GM20431 (cell line): ENCODE measurements at regions not wholly inside any gene's neighbourhood (a gene's known extent, or its start where the extent isn't known, plus 50 kb on each side); places are given as distances from the start of the nearest gene placed in this dataset.

Experiments used
- in situ Hi-C: fragments of 300-500 bp; cut with MseI, MboI; formaldehyde crosslinking; loops from one replicate; pipeline ENCODE4 v1.15.0; 2020; ENCODE audit warnings: low sequenced_read_pairs; ENCODE audit not compliant: unreplicated experiment

DNA sequence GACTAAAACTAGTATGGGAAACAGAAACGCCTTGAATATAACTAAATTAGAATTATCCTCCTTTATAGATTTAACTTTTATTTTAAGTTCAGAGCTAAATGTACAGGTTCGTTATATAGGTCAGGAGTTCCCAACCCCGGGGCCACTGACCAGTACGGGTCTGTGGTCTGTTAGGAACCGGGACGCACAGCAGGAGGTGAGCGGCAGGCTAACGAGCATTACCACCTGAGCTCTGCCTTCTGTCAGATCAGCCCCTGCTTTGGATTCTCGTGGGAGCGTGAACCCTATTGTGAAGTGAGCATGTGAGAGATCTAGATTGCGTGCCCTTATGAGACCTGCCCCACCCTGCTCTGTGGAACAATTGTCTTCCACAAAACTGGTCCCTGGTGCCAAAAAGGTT, 51.0 kb downstream of the FAT4 start:
- in situ Hi-C loops = no loop called here

- in situ Hi-C loops = no loop called here
Observed at GRCh38 chr4:125368146-125368545, 53.4 kb downstream of the FAT4 start.

- in situ Hi-C loops = no loop called here
Observed at GRCh38 chr4:125368671-125369081, 53.9 kb downstream of the FAT4 start.

GRCh38 chr4:125369098-125369497, 54.3 kb downstream of the FAT4 start:
- in situ Hi-C loops = no loop called here

DNA sequence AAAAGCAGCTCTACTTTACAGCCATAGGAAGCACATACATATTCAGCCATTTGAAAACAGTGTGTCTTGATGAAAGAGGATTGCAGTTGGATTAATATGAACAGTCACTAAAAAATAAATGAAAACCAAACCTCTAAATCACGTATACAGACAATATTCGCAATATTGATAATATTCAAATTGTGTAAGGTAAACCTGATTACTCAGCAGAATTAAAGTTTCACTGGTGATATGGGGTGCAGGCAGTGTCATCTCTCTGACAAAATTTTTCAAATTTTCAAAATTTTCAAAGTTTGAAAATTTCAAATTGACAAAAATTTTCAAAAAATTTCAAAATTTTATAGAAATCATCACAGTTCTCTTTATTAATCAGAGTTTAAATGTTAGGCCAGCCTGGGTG, 55.7 kb downstream of the FAT4 start:
- in situ Hi-C loops = no loop called here

- in situ Hi-C loops = no loop called here
Observed at GRCh38 chr4:125382995-125383394, 68.2 kb downstream of the FAT4 start.

DNA sequence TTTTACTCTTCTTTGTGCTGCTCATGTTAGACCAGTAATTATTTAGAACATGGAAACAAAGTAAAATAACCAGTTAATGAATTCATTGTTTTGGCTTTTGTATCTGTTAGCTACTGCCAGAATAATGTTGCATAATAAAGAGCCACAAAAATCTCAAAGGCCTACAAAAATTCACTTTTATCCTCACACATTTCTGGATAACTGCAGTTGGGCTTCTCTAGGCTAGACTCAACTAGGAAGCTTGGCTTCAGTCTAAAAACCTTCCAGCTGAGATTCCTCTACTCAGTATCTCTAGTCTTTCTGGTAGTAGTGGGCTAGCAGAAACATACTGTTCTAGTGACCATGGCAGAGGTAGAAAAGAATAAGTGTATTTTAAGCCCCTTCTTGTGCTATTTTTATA, 73.0 kb downstream of the FAT4 start:
- in situ Hi-C loops = no loop called here

DNA sequence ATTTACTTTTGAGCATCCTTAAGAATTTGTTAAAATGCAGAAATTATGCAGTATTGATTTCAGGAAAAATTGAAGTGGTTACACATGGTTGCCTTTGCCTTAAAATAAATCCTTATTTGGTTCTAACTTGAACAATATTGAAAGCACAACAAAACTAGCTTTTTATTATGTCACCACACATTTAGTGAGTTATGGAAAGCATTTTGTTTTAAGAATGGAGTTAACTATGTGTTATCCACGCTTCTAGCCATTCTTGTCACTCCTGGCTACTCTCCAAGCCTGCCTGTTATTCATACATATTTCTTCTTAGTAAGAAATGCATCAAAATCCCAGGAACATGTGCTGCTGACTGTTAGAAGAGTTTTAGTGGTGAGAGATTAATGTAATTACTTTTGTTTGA, 73.9 kb downstream of the FAT4 start:
- in situ Hi-C loops = no loop called here

GRCh38 chr4:125389713-125390112, 75.0 kb downstream of the FAT4 start:
- in situ Hi-C loops = no loop called here

DNA sequence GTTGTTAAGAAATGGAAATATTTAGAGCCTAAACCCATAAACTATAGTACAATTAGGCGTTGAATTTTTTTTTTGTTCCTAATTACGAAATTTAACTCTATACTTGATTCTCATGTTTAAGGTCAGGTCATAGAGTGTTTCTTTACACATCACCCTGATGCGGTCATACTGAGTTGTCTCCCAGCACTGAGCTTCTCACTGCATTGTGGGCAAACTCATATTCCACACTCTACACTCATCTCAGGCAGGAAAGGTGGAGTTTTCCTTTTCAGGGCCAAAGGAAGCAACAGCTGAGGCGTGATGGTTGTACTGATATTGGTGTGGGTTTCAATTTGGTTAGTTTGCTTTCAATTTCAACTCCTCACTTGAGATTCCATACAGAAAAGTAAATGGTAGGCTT, 75.4 kb downstream of the FAT4 start:
- in situ Hi-C loops = no loop called here

DNA sequence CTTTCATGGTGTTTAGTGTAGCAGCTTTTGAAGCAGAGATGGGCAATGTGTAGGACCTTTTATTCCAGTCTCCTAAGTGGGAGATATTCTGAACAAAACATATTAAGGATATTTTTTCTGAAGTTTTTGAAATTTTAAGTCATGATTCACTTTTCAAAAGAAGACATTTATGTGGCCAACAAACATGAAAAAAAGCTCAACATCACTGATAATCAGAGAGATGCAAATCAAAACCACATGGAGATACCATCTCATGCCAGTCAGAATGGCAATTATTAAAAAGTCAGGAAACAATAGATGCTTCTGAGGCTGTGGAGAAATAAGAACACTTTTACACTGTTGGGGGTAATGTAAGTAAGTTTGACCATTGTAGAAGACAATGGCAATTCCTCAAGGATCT, 76.0 kb downstream of the FAT4 start:
- in situ Hi-C loops = no loop called here

DNA sequence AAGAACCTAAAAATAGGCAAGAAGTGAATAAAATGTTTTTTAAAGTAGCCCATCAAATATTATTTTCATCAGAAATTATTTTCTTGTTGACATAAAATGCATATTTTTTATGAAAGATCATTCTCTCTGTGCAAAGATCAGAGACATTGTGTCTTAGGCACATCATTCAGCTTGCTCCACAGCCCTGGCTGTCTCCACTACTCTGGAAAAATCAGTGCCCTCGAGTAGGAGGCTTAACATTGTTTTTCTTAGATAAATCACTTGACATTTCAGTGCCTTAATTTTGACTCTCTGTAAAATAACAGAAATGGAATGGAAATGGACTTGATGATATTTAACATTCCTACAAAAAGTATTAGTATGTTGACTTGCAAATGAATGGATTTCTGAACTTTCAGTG, 77.9 kb downstream of the FAT4 start:
- in situ Hi-C loops = no loop called here

- in situ Hi-C loops = no loop called here
Observed at GRCh38 chr4:125393825-125394224, 79.1 kb downstream of the FAT4 start.

DNA sequence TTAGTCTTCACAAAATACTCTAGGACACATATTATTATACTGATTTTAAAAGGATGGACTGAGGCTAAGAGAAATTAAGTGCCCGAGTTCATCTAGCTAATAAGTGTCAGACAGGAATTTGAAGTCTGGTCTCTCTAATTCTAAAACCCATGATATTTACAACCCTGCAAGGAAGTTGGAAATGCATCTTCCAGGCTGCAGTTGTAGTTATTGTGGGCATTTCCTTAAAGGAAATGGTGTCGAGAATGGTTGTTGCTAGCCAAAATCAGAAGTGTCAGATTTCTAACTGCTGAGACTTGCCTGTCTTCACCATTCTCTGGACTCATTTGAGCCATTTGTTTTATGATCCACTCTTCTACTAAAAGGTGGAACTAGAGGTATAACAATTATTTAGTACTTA, 82.5 kb downstream of the FAT4 start:
- in situ Hi-C loops = no loop called here

DNA sequence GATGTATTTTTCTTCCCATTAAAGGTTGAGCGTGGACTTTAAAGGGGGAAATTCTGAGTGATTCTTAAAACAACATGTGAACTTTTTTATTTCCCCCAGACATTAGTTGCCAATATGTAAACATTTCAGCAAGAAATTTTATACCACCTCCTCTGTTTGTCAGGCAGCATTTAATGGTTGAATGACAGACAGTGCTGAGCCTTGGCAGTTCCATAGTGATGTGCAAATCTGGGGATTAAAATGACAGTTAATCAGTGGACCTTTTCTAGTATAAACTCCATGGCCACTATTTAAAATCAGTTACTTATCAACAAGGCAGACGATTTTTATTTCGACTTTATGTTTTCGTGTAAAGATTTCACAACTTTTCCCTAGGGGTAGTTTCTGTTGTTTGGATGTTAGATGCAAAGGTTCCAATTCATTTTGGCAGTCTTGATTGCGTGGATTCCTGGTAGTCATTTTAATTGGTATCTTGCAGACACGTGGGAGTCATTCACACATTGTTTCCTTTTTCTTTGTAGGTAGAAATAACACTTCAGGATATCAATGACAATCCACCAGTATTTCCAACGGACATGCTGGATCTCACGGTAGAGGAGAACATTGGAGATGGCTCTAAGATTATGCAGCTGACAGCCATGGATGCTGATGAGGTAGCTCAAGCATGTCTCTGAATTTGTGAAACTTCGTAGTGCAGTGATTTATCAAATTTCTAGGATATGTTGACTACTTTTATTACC, 83.7 kb downstream of the FAT4 start:
- in situ Hi-C loops = no loop called here

GRCh38 chr4:125400756-125401155, 86.0 kb downstream of the FAT4 start:
- in situ Hi-C loops = no loop called here

DNA sequence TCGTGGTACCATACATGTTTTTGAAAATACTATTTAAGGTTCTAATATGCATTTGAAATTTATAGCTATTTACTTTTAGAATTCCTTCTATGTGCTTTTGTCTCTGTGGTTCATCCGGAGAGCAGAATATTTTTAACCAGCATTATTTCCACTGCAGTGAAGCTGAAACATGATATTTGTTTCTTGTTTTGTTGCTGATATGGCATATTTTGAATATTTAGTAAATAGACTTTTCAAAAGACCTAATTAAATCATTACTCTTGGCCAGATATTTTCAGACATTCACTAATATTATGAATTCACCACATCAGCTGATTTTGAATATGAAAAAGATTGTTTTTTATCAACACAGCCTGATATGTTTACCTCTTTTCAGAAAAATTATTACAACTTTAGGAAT, 87.0 kb downstream of the FAT4 start:
- in situ Hi-C loops = no loop called here

- in situ Hi-C loops = no loop called here
Observed at GRCh38 chr4:125420526-125420925, 105.8 kb downstream of the FAT4 start.

DNA sequence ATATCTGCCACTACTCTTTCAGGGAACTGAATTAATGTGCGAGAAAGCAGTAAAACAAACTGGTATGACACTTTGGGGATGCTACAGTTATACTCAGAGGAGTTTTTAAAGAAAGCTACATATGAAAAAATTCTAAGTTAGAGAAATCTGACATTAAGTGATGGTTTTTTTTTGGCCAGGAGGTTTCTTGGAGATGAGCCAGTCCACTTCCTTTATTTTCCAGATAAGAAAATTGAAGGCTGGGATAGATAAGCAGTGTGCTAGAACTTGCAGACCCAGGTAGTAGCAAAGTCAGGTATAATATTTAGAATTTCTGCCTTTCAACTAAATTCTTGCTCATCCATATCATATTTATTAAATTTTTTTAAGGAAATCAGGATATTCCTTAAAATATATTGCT, 106.8 kb downstream of the FAT4 start:
- in situ Hi-C loops = no loop called here

- in situ Hi-C loops = no loop called here
Observed at GRCh38 chr4:125423124-125423523, 108.4 kb downstream of the FAT4 start.

DNA sequence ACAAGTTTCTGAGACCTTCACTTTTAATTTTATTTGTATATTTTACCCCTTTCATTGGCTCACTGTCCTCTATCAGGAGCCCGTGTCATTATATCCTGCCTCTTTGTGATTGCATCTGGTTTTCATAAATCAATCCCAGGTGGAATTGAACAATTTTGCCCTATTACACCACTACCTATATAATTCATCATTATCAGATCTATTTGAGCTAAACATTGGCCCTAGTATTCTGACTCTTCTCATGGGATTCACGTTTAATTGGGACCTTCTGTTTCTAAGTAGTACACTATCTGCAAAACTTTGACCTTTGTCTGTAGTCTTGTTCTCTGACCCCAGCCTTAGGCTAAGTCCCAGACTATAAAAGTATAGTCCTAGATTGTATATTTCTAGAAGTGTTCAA, 114.1 kb downstream of the FAT4 start:
- in situ Hi-C loops = no loop called here

GRCh38 chr4:125430086-125430485, 115.3 kb downstream of the FAT4 start:
- in situ Hi-C loops = no loop called here
